Neural cell (in vitro differentiated cells): ENCODE measurements at regions not wholly inside any gene's neighbourhood (a gene's known extent, or its start where the extent isn't known, plus 50 kb on each side); places are given as distances from the start of the nearest gene placed in this dataset.

ENCODE experiments used
- H2AFZ ChIP-seq: fragments of 200-600, 300-800 bp; sonication (generic), shearing (Covaris generic); 2 replicates; pipeline ENCODE4 v1.6.0; 2014; ENCODE audit warnings: low read depth, mild to moderate bottlenecking, antibody characterized with exemption, low read length, moderate library complexity
- H3F3A ChIP-seq: fragments of 200-600 bp; shearing (Covaris generic); 2 replicates; pipeline ENCODE4 v1.6.1; 2016; ENCODE audit warnings: mild to moderate bottlenecking, moderate library complexity, mixed read lengths, antibody characterized with exemption, low read length; ENCODE audit not compliant: insufficient read depth, poor library complexity, severe bottlenecking
- H3K27ac ChIP-seq: fragments of 200-600, 300-800 bp; sonication (generic), shearing (Covaris generic); 2 replicates; pipeline ENCODE4 v1.5.1; 2014; ENCODE audit warnings: mild to moderate bottlenecking, low read length, moderate library complexity
- H3K27me3 ChIP-seq: fragments of 300-800, 200-600 bp; sonication (generic), shearing (Covaris generic); 2 replicates; pipeline ENCODE4 v1.6.0; 2014; ENCODE audit warnings: mild to moderate bottlenecking, low read depth, low read length, moderate library complexity; ENCODE audit not compliant: insufficient read depth
- H3K36me3 ChIP-seq: fragments of 300-800, 200-600 bp; sonication (generic), shearing (Covaris generic); 2 replicates; pipeline ENCODE4 v1.5.1; 2014; ENCODE audit warnings: mild to moderate bottlenecking, antibody characterized with exemption, low read length, moderate library complexity; ENCODE audit not compliant: insufficient read depth
- H3K4me2 ChIP-seq: fragments of 300-800, 200-600 bp; sonication (generic), shearing (Covaris generic); 2 replicates; pipeline ENCODE4 v1.6.0; 2014; ENCODE audit warnings: mild to moderate bottlenecking, low read length
- H3K4me3 ChIP-seq: fragments of 300-800, 200-600 bp; sonication (generic), shearing (Covaris generic); 2 replicates; pipeline ENCODE4 v1.5.1; 2014; ENCODE audit warnings: mild to moderate bottlenecking, low read length, moderate library complexity
- H3K79me2 ChIP-seq: fragments of 200-600 bp; shearing (Covaris generic); replicated peaks from 2 replicates; pipeline ENCODE4 v1.6.0; 2014; ENCODE audit warnings: mild to moderate bottlenecking, low read length, moderate library complexity; ENCODE audit not compliant: insufficient read depth
- H3K9ac ChIP-seq: fragments of 300-800, 200-600 bp; sonication (generic), shearing (Covaris generic); 2 replicates; pipeline ENCODE4 v1.6.1; 2016; ENCODE audit warnings: mild to moderate bottlenecking, low read length, mixed read lengths
- H3K9me2 ChIP-seq: fragments of 200-600 bp; shearing (Covaris generic); 2 replicates; pipeline ENCODE4 v1.6.1; 2016; ENCODE audit warnings: mild to moderate bottlenecking, low read length, mixed read lengths; ENCODE audit not compliant: insufficient read depth
- H3K9me3 ChIP-seq: fragments of 200-600, 300-800 bp; sonication (generic), shearing (Covaris generic); 2 replicates; pipeline ENCODE4 v1.6.1; 2016; ENCODE audit warnings: mild to moderate bottlenecking, mixed run types, low read length, moderate library complexity, mixed read lengths
- H4K20me1 ChIP-seq: fragments of 200-600 bp; shearing (Covaris generic); 2 replicates; pipeline ENCODE4 v1.6.1; 2016; ENCODE audit warnings: mild to moderate bottlenecking, mixed run types; ENCODE audit not compliant: insufficient read depth
- CTCF ChIP-seq: fragments of 450-650 bp; IDR thresholded peaks from 2 replicates; pipeline ENCODE4 v1.5.1; 2014; ENCODE audit warnings: antibody characterized with exemption, mild to moderate bottlenecking, moderate library complexity; ENCODE audit not compliant: poor library complexity, severe bottlenecking
- EP300 ChIP-seq: fragments of 450-650 bp; conservative IDR thresholded peaks from 2 replicates; pipeline ENCODE4 v1.6.1; 2014; ENCODE audit warnings: antibody characterized with exemption, mild to moderate bottlenecking, moderate library complexity; ENCODE audit not compliant: poor library complexity, severe bottlenecking
- EZH2 ChIP-seq: fragments of 200-600, 300-800 bp; shearing (Covaris generic), sonication (generic); IDR thresholded peaks from 2 replicates; pipeline ENCODE4 v1.6.1; 2014; ENCODE audit warnings: antibody characterized with exemption, low read length, borderline replicate concordance, mild to moderate bottlenecking; ENCODE audit not compliant: insufficient read depth, poor library complexity, severe bottlenecking
- MXI1 ChIP-seq: fragments of 450-650 bp; conservative IDR thresholded peaks from 2 replicates; pipeline ENCODE4 v1.6.1; 2014; ENCODE audit warnings: antibody characterized with exemption, mild to moderate bottlenecking; ENCODE audit not compliant: poor library complexity, severe bottlenecking
- POLR2AphosphoS5 ChIP-seq: IDR thresholded peaks from 2 replicates; pipeline ENCODE4 v1.6.1; 2012
- RAD21 ChIP-seq: fragments of 450-650 bp; conservative IDR thresholded peaks from 2 replicates; pipeline ENCODE4 v1.6.1; 2014; ENCODE audit warnings: antibody characterized with exemption, mild to moderate bottlenecking, moderate library complexity
- SMC3 ChIP-seq: fragments of 450-650 bp; conservative IDR thresholded peaks from 2 replicates; pipeline ENCODE4 v1.6.1; 2014; ENCODE audit warnings: antibody characterized with exemption, mild to moderate bottlenecking, moderate library complexity; ENCODE audit not compliant: poor library complexity
- TAF1 ChIP-seq: IDR thresholded peaks from 2 replicates; pipeline ENCODE4 v1.6.1; 2012; ENCODE audit warnings: low read depth
- TF ChIP-seq, protein P1 (sequence below): IDR thresholded peaks from 2 replicates; pipeline ENCODE4 v1.6.1; 2012; ENCODE audit warnings: borderline replicate concordance

GRCh38 chr16:66278111-66278531 is 88.4 kb upstream of the CDH5 start:
- Histone ChIP-seq H3F3A (no peaks in the 10 kb centered on the region), H3K27ac (no peak overlapping the region), H3K4me3 (no peak overlapping the region), H3K9ac (no peak overlapping the region), H4K20me1 (no peaks in the 10 kb centered on the region), H3K27me3 (no peaks in the 10 kb centered on the region), H3K36me3 (no peaks in the 10 kb centered on the region), H3K79me2 (no peaks in the 10 kb centered on the region), H3K4me2 (no peak overlapping the region), H3K9me3 (peaks cover 3% of the 10 kb centered on the region), H3K9me2 (no peaks in the 10 kb centered on the region), H2AFZ (no peak overlapping the region)
- TF ChIP-seq EP300: no peak
- TF ChIP-seq RAD21: no peak
- TF ChIP-seq, protein P1, sequence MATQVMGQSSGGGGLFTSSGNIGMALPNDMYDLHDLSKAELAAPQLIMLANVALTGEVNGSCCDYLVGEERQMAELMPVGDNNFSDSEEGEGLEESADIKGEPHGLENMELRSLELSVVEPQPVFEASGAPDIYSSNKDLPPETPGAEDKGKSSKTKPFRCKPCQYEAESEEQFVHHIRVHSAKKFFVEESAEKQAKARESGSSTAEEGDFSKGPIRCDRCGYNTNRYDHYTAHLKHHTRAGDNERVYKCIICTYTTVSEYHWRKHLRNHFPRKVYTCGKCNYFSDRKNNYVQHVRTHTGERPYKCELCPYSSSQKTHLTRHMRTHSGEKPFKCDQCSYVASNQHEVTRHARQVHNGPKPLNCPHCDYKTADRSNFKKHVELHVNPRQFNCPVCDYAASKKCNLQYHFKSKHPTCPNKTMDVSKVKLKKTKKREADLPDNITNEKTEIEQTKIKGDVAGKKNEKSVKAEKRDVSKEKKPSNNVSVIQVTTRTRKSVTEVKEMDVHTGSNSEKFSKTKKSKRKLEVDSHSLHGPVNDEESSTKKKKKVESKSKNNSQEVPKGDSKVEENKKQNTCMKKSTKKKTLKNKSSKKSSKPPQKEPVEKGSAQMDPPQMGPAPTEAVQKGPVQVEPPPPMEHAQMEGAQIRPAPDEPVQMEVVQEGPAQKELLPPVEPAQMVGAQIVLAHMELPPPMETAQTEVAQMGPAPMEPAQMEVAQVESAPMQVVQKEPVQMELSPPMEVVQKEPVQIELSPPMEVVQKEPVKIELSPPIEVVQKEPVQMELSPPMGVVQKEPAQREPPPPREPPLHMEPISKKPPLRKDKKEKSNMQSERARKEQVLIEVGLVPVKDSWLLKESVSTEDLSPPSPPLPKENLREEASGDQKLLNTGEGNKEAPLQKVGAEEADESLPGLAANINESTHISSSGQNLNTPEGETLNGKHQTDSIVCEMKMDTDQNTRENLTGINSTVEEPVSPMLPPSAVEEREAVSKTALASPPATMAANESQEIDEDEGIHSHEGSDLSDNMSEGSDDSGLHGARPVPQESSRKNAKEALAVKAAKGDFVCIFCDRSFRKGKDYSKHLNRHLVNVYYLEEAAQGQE: no peak
- no peak for TF ChIP-seq EZH2
- TF ChIP-seq SMC3: no peak
- TF ChIP-seq POLR2AphosphoS5: no peak
- no peak for TF ChIP-seq CTCF
- TF ChIP-seq TAF1: no peak
- TF ChIP-seq MXI1: no peak

DNA sequence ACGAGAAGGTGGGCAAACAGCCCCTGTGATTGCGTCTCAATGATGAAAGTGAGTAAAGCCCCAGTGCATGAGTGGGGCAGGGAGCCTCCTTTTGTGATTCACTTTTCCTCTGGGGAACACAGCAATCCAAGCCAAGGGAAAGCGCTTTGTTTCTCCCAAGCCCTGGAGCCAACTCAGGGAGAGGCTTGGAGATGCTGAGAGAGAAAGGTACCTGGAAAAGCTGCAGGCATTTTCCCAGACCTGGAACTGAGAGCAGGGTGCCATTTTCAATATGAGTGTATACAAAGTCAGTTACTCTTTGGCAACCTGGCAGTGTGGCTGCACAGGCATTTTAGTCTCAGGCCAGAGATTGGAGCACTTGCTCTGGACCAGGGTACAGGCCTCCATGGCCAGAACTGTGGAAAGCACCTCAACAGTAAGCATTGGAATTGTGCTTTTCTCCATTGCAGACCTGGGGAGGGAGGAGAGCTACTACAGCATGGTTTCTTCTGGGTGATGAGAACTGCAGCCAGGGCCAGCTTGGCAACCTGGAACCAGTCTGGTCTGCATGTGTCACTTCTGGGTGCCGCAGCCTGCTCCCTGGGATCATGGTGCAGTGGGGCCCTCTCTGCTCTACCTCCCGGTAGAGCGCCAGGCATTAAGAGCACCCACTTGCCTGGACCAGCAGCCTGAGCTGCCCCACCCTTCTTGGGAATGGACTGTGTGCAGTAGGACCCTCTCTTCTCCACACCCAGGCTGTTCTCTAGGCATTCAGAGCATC is 89.0 kb upstream of the CDH5 start:
- Histone ChIP-seq H3K4me2 (no peak overlapping the region), H3K27ac (no peak overlapping the region), H2AFZ (no peak overlapping the region), H3F3A (no peaks in the 10 kb centered on the region), H3K9ac (no peak overlapping the region), H4K20me1 (no peaks in the 10 kb centered on the region), H3K36me3 (no peaks in the 10 kb centered on the region), H3K79me2 (no peaks in the 10 kb centered on the region), H3K9me2 (no peaks in the 10 kb centered on the region), H3K9me3 (peaks cover 3% of the 10 kb centered on the region), H3K27me3 (no peaks in the 10 kb centered on the region), H3K4me3 (no peak overlapping the region)
- no peak for TF ChIP-seq SMC3
- no peak for TF ChIP-seq MXI1
- TF ChIP-seq EP300: no peak
- no peak for TF ChIP-seq POLR2AphosphoS5
- no peak for TF ChIP-seq TAF1
- TF ChIP-seq, protein P1: no peak
- no peak for TF ChIP-seq EZH2
- no peak for TF ChIP-seq RAD21
- TF ChIP-seq CTCF: no peak
